ENCODE measurements at regions not wholly inside any gene's neighbourhood (a gene's known extent, or its start where the extent isn't known, plus 50 kb on each side); places are given as distances from the start of the nearest gene placed in this dataset.

GRCh38 chr15:62873203-62873602, 169.3 kb upstream of the TPM1 start:
- TF ChIP-seq, protein P1, sequence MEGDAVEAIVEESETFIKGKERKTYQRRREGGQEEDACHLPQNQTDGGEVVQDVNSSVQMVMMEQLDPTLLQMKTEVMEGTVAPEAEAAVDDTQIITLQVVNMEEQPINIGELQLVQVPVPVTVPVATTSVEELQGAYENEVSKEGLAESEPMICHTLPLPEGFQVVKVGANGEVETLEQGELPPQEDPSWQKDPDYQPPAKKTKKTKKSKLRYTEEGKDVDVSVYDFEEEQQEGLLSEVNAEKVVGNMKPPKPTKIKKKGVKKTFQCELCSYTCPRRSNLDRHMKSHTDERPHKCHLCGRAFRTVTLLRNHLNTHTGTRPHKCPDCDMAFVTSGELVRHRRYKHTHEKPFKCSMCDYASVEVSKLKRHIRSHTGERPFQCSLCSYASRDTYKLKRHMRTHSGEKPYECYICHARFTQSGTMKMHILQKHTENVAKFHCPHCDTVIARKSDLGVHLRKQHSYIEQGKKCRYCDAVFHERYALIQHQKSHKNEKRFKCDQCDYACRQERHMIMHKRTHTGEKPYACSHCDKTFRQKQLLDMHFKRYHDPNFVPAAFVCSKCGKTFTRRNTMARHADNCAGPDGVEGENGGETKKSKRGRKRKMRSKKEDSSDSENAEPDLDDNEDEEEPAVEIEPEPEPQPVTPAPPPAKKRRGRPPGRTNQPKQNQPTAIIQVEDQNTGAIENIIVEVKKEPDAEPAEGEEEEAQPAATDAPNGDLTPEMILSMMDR (IDR thresholded peaks at IDR 0.05; ENCODE audit: low read length) = no peak
- TF ChIP-seq EZH2phosphoT487 (IDR thresholded peaks at IDR 0.05; ENCODE audit: low read length) (no peak), EZH2 (optimal IDR thresholded peaks at IDR 0.05; ENCODE audit: low read depth, low read length) (no peak)

All from MM.1S (cell line).